GM19397 (cell line): ENCODE measurements at regions not wholly inside any gene's neighbourhood (a gene's known extent, or its start where the extent isn't known, plus 50 kb on each side); places are given as distances from the start of the nearest gene placed in this dataset.
"Not testable (repeated sequence)": the region's sequence is repeated elsewhere in the genome, so short reads cannot be mapped to it uniquely, and the experiment has no call there.

Experiments used
- ATAC-seq: cut with Tn5 transposase; IDR thresholded peaks from one replicate; pipeline ENCODE4 v1.9.1; 2021; ENCODE audit warnings: mild to moderate bottlenecking, moderate library complexity; ENCODE audit not compliant: unreplicated experiment

DNA sequence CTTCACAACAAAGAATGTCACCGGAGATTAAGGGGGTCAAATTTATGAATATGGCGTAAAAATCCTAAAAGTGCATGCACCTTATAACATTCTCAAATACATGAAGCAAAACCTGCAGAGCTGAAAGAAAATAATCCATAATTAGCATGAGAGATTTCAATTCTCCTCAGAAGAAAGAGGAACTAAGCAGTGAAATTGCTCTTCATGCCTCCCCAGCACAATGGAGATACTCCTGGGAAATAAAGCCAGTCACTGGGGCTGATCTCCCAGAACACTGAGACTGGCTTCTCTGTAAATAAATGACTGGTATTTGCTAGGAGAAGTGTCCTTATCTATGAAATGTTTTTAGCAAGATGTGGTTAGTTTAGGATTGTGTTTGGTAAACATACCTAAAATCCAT, 68.1 kb downstream of the GOLGA6L6 start:
- not testable (repeated sequence) for ATAC-seq

DNA sequence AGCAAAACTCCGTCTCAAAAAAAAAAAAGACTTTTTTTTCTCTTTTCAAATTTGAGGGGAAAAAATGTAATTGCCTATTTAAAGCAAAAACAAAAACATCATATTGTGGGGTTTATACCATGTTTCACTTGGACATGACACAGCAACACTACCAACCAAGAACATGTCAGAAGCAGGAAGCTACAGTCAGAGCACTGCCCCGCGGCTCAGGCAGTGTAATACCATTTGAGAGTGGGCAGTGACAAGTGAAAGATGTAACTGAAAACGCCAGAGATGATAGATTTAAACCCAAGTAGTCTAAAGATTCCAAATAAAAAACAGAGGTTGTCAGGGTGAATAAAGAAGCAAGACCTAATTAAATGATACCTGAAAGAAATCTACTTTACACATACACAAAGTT, 68.6 kb downstream of the GOLGA6L6 start:
- not testable (repeated sequence) for ATAC-seq

DNA sequence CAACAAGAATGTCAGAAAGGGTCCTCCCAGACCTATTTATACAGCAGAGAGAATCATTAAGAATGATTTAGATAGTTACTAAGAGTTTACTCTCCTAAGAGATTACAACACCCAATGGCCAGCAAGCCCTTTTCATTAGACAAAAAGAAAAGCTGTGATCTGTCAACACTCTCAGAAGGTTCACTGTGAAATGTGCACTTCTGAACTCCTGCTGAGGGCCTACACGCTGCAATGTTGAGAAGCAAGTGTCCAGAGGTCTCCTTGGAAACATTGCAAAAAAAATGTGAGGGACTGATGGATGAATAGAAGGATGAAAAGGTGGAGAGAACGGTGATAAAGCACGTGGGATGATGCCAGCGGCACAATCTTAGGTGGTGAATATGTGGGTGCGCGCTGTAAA, 70.8 kb downstream of the GOLGA6L6 start:
- not testable (repeated sequence) for ATAC-seq

DNA sequence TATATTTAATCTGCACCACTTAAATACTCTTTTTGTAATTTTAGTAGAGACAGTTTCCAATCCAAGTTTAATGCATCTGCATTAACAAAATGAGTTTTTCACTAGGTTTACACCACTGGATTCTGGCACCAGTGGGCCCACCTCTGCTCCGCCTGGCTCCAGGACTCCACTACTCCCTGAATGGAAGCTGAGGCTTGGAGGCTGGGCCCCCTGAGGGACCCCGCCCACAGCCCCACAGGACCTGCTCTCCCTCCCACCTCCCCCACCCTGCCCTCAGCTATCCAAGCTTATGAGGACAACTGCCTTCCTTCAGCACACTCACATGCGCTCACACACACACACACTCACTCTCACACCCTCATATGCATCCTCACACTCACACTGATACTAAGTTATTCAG, 100.5 kb downstream of the GOLGA6L6 start:
- not testable (repeated sequence) for ATAC-seq

DNA sequence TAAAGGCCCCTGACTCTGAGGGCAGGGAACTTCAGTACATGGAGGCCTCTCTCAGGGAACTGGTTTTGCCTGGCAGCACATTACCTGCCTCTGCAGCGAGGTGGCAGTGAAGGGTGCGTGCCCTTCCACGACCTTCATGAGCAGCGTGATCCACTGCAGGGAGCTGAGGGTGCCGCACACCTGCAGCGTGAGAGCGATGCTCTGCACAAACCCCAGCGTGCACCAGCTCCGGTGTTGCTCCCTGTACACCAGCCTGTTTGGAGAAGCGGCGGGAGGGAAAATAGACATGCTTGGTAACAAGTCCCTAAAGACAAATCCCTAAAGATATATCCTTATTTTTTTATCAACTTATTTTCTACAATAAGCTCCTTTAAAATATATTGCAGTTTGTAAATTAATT, 101.2 kb downstream of the GOLGA6L6 start:
- not testable (repeated sequence) for ATAC-seq

DNA sequence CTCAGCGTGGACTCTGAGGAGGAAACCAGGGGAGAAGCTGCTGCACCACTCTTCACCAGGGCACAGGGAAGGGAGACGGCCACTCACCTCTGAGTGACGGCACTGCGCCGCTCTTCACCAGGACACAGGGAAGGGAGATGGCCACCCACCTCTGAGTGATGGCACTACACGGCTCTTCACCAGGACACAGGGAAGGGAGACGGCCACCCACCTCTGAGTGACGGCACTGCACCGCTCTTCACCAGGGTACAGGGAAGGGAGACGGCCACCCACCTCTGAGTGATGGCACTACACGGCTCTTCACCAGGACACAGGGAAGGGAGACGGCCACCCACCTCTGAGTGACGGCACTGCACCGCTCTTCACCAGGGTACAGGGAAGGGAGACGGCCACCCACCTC, 102.5 kb downstream of the GOLGA6L6 start:
- ATAC-seq, result not testable (repeated sequence)

DNA sequence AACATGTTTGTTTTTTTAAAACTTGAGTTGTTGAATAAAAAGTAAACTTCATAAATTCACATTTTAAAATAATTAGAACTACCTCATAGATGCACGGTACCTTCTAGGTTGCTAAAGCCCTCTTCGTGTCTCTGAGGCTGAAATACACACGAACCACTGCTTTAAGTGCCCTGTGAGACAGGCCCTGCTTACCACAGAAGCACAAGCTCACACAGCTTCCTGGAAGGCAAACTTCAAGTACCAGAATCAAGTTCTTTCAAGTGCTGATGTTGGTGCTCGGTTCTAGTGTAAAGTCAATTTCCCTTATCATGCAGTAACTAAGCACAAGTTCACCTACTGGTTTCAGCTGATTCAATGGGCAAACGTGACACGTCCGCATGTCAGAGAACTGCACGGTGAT, 103.3 kb downstream of the GOLGA6L6 start:
- not testable (repeated sequence) for ATAC-seq

DNA sequence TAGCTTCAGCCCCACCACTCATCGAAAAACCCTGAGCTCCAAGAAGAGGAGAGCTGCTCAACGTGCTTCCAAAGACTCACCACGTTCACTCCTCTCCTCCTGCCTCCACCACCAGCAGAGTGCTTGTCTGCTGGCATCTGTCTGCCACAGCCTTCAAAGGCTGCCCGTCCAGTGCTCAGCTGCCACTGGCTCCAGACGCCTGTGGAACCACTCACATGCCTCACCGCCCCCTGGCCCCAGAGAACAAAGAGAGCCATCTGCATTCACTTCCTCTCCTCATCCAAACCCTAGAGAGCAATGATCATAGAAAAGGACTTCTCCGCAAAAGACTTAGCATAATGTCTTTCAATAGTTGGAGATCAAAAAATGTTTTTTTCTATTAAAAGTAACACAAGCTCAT, 108.1 kb downstream of the GOLGA6L6 start:
- not testable (repeated sequence) for ATAC-seq

DNA sequence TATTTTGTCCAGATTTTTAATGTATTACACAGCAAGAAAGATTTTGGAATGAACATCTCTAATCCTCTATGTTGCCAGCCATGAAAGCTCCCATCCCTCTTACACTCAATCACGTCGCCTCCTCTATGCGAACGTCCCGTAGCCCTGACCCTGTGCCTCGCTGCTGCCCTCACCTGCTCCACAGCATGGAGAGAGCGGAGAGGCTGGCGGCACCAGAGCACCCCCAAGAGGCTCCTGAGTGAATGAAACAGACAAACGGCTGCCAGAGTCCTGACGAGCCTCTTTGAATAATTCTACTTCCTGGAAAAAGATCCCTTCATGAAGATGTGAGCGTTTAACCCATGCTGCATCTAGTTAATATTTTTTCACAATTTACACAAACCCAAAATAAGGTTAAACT, 111.1 kb downstream of the GOLGA6L6 start:
- not testable (repeated sequence) for ATAC-seq

DNA sequence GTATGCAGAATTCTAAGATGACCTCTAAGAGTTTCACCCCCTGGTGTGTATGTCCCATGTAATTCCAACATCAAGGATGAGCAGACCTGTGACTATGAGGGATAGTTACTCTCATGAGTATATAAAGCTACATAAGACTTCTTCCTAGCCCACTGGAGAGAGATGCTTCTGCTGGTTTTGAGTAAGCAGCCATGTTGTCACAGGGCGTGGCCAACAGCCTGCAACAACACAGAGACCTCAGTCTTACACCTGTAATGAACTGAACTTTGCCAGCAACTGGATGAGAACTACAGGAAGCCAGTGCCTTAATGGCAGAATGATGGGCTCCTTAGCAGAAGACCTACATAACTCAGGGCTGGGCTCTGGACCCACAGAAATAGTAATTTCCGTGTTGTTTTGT, 120.9 kb downstream of the GOLGA6L6 start:
- not testable (repeated sequence) for ATAC-seq

DNA sequence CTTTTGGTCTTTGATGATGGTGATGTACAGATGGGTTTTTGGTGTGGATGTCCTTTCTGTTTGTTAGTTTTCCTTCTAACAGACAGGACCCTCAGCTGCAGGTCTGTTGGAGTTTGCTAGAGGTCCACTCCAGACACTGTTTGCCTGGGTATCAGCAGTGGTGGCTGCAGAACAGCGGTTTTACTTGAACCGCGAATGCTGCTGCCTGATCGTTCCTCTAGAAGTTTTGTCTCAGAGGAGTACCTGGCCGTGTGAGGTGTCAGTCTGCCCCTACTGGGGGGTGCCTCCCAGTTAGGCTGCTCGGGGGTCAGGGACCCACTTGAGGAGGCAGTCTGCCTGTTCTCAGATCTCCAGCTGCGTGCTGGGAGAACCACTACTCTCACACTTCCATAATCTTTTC, 125.0 kb downstream of the GOLGA6L6 start:
- ATAC-seq, result not testable (repeated sequence)

DNA sequence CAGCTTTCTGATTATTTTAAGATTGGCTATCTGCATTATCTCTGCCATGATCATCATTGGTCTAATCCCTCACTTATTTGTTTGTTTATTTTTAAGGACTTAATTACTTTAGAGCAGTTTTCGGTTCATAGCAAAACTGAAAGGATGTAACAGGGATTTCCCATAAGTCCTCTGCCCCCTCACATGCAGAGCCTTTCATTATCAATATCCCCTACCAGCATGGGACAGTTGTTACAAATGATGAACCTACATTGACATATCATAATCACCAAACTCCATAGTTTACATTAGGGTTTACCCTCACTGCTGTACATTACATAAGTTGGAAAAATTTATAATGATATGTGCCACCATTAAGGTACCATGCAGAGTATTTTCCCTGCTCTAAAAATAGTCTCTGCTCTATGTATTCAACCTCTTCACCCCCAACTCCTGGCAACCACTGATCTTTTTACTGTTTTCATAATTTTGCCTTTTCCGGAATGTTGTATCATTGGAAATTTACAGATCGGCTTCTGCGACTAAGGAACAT, 131.9 kb downstream of the GOLGA6L6 start:
- ATAC-seq, result not testable (repeated sequence)

DNA sequence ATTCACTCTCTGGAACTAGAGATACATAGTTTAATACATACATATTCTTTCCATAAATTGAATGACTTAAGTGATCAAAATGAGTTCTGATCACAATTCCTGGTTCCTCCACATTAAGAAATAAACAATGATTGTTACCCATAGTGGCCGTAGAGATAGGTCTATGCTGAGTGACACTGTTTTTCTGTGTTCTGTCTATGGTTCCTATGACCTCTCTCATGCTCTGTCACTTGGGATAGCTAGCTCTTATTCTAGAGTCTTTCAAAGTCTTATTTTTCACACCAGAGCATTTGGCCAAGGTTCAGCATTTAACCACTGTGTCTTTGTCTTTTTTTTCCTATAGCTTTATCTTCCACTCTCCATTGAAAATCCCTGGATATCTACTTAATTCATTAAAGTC, 132.4 kb downstream of the GOLGA6L6 start:
- no peak for ATAC-seq

DNA sequence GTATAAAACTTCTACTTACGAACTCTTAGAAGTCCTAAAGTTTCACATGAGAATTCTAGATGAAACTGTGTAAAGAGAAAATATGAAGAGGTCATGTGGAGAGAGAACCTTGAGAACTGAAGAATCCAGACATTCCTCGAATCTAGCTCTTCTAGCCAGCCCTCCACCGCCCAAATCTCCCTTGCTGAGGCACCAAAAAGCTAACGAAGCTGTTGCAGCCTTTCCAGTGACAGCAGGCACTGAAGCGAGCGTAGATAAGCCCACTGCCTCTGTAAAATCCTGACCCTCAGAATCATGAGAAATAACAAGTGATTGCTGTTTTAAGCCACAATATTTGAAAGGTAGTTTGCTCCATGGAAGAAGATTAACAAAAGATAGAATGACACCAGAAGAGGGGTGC, 134.0 kb downstream of the GOLGA6L6 start:
- no peak for ATAC-seq

DNA sequence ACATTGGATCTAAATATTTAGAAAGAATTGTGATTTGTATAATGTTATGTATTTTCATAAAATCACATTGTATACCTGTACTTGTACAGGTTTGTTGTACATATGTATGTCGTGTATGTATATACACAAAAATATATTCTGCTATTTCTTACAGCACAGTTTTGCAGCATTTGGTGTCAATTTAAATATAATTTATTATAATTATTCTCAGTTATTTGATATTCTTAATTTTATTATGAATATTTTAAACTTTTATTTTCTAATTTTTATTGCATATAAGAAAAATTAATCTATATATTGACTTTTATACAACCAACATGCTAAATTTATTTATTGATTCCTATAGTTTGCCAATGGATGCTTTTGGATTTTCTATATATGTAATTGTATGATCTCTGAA, 137.0 kb downstream of the GOLGA6L6 start:
- ATAC-seq, result not testable (repeated sequence)

DNA sequence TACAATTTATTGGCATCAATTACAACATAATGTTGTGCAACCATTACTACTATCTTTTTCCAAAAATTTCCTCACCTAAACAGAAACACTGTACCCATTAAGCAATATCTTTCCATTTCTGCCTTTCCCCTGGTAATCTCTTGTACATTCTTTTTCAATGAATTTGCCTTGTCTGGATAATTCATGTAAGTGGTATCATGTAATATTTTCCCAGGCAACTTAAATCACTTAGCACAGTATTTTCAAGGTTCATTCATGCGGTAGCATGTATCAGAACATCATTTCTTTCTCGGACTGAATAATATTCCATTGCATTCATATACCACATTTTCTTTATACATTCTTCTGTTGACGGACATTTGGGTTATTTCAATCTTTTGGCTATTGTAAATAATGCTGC, 139.0 kb downstream of the GOLGA6L6 start:
- ATAC-seq, result not testable (repeated sequence)

DNA sequence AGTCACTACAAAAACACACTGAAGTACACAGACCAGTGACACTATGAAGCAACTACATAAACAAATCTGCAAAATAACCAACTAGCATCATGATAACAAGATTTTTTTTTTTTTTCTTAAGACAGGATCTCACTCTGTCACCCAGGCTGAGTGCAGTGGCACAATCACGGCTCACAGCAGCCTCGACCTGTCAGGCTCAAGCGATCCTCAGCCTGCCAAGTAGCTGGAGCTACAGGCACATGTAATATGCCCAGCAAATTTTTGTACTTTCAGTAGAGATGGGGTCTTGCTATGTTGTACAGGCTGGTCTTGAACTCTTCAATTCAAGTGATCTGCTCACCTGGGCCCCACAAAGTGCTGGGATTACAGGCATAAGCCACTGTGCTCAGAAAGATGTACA, 140.5 kb downstream of the GOLGA6L6 start:
- ATAC-seq, result not testable (repeated sequence)

DNA sequence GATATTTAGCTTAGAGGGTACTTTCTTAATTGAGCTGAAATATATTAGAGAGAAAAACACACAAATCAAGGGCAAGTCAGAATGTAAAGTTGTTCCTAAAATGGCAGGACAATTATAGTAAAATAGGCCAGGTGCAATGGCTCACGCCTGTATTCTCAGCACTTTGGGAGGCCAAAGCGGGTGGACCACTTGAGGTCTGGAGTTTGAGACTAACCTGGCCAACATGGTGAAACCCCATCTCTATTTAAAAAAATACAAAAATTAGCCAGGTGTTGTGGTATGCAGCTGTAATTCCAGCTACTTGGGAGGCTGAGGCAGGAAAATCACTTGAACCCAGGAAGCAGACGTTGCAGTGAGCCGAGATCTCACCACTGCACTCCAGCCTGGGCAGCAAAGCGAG, 142.9 kb downstream of the GOLGA6L6 start:
- not testable (repeated sequence) for ATAC-seq

DNA sequence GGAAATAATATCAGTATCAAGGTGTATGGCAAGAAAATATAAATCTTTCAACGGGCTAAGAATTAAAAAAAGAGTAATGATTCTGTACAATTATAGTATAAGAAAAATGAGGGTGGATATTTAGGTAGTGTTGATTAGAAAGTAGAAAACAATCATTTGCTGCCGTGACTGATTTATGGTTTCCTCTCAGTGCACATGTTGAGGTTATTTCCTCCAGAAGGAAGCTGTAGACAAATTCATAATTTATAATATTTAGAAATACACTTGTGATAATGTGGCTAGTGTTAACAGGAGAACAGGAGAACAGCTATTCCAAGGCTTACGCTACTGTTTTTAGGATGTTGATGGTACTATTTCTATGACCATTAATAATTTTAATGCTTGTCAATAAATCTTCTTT, 153.4 kb downstream of the GOLGA6L6 start:
- not testable (repeated sequence) for ATAC-seq

DNA sequence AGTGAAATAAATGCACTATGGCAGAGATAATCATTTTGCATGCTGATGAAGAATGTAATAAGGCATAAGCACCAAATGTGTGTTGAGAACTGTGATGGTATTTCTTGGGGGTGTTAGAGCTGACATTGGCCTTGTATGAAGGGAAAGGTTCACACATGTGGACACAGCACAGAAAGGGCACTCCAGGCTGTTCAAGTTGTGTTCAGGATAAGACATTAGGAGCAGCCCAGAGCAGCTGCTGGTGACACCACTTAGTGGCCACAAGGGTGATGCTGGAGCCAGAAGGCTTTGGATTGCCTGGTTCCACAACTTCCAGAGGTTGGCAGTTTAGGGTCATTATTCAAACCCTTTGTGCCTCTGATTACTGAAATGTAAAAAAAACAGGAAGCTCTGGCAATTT, 155.4 kb downstream of the GOLGA6L6 start:
- no peak for ATAC-seq

DNA sequence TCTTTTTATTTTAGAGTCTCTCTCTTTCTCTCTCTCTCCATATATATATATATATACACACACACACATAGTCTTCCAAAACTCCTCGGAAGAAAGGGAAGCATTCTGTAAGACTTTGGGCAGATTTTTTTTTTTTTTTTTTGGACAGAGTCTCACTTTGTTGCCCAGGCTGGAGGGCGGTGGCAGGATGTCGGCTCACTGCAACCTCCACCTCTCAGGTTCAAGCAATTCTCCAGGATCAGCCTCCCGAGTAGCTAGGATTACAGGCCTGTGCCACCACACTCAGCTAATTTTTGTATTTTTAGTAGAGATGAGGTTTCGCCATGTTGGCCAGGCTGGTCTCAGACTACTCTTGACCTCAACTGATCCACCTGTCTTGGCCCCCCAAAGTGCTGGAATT, 161.4 kb downstream of the GOLGA6L6 start:
- ATAC-seq, result not testable (repeated sequence)

DNA sequence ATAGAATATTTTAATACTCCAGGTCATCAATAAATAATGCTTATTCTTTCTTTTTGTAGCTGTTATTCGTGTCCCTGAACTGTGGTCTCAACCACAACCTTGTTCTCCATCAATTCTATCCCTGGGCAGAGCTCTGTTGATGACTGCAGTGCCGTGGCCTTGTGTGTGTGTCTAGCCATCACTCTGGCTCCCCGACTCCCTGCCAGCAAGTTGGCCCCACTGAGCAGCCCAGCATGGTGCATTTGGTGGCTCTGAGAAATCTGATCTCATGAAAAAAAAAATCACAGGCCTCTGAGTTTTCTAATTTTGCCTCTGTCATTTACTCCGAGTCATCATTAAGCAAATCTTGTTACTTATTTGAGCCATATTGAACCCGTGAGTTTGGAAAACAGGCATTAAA, 164.7 kb downstream of the GOLGA6L6 start:
- no peak for ATAC-seq

DNA sequence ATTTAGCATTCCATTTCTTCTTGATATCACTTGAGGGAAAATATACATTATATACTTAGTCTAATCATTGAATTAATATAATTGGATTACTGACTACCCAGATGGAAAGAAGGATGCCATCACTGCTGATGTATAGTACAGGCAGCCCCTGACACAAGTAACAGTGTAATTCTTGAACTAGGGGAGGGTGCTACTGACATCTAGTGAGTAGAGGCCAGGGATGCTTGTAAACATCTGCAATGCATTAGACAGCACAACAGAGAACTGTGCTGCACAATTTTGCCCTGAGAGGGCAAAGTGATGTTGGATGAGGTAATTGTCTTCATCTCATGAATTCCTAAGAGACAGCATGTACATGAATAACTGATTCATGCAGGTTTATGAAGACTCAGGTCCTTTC, 169.2 kb downstream of the GOLGA6L6 start:
- ATAC-seq, result not testable (repeated sequence)
